ENCODE measurements at regions not wholly inside any gene's neighbourhood (a gene's known extent, or its start where the extent isn't known, plus 50 kb on each side); places are given as distances from the start of the nearest gene placed in this dataset.

DNA sequence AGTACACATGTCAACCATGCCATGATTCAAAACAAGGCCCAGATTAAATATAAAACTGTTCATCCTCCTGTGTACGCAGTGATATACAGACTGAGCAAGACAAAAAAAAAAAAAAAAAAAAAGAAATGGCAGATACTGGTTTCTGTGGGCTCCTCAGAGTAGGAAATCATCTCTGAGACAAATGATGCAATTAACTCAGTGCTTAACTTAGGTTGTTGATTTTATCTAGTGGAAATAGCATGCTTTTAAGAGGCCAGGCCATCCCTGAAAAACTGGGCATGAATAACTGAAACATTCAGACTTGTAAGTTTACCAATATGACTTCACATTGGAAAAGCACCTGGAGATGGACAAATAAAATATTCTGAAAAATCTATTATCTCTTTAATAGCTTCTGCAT is 69.0 kb downstream of the DKK1 start:
- TF ChIP-seq EZH2 (IDR thresholded peaks at IDR 0.05; ENCODE audit: borderline replicate concordance, low read length) = no peak
- TF ChIP-seq, protein P1, sequence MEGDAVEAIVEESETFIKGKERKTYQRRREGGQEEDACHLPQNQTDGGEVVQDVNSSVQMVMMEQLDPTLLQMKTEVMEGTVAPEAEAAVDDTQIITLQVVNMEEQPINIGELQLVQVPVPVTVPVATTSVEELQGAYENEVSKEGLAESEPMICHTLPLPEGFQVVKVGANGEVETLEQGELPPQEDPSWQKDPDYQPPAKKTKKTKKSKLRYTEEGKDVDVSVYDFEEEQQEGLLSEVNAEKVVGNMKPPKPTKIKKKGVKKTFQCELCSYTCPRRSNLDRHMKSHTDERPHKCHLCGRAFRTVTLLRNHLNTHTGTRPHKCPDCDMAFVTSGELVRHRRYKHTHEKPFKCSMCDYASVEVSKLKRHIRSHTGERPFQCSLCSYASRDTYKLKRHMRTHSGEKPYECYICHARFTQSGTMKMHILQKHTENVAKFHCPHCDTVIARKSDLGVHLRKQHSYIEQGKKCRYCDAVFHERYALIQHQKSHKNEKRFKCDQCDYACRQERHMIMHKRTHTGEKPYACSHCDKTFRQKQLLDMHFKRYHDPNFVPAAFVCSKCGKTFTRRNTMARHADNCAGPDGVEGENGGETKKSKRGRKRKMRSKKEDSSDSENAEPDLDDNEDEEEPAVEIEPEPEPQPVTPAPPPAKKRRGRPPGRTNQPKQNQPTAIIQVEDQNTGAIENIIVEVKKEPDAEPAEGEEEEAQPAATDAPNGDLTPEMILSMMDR (conservative IDR thresholded peaks at IDR 0.05 in 1 of 2, IDR thresholded peaks at IDR 0.05 in 1 of 2; ENCODE audit: extremely low read depth in 1 of 2, insufficient read depth in 1 of 2, low read depth in 1 of 2, low read length in 2 of 2) = no peak
